HG03066 (cell line): ENCODE measurements at regions not wholly inside any gene's neighbourhood (a gene's known extent, or its start where the extent isn't known, plus 50 kb on each side); places are given as distances from the start of the nearest gene placed in this dataset.

Experiments
- ATAC-seq: cut with Tn5 transposase; IDR thresholded peaks from one replicate; pipeline ENCODE4 v1.9.1; 2021; ENCODE audit warnings: low read depth; ENCODE audit not compliant: unreplicated experiment

- no peak for ATAC-seq
These were observed 52.2 kb upstream of the ARHGAP20 start for GRCh38 chr11:110764485-110764884.

- no peak for ATAC-seq
These were observed 51.2 kb upstream of the ARHGAP20 start for GRCh38 chr11:110763249-110764011.

GRCh38 chr11:110762590-110762989 lies 50.4 kb upstream of the ARHGAP20 start:
- ATAC-seq, result no peak
